ENCODE measurements at regions not wholly inside any gene's neighbourhood (a gene's known extent, or its start where the extent isn't known, plus 50 kb on each side); places are given as distances from the start of the nearest gene placed in this dataset.
A peak's percentile ranks its signal among the peaks of the same experiment; 100 is the strongest.
"Not testable (repeated sequence)": the region's sequence is repeated elsewhere in the genome, so short reads cannot be mapped to it uniquely, and the experiment has no call there.

GRCh38 chr5:162209005-162209605 is 141.5 kb downstream of the GABRG2 start:
- peak; percentile 28 for DNase-seq

DNA sequence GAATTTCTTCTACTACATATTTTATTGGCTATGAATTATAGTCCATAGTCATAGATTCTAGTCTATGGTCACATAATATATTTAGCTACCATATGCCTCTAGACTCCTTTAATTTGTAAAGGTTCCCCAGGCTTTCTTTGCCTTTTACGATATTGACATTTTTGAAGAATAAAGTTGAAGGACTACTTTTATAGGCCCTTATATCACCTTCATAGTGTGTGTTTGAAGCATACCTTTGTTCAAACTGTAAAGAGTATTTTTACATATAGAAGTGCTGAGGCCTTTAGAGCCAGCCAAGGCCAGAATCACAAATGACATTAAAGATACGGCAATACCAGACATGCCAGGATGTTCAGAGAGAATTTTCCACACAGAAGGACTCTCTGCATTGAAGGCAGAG is 147.0 kb downstream of the GABRG2 start:
- DNase-seq: no peak

GRCh38 chr5:162217037-162217436 is 149.5 kb downstream of the GABRG2 start:
- DNase-seq: no peak

- DNase-seq: no peak
These were observed 154.3 kb downstream of the GABRG2 start for GRCh38 chr5:162221910-162222309.

- no peak for DNase-seq
These were observed 159.5 kb downstream of the GABRG2 start for GRCh38 chr5:162227075-162227474.

DNA sequence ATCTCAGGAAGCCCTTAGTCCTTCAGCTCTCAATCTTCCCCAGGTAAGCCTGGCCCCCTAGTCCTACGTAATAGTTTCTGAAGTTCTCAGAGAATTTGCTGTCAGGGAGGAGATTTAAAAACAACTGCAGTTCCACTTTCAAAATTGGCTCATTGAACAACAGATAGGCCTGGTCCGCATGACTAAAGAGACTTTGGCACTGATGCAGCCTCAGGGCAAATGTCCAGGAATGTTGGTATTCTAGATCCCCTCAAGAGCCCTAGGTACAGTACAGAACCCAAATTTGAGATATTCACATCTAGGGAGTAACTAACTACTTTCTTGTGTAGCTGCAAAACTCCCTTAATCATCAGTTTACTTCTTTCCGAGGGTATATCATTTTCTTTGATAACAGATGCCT is 162.8 kb downstream of the GABRG2 start:
- DNase-seq: no peak

DNA sequence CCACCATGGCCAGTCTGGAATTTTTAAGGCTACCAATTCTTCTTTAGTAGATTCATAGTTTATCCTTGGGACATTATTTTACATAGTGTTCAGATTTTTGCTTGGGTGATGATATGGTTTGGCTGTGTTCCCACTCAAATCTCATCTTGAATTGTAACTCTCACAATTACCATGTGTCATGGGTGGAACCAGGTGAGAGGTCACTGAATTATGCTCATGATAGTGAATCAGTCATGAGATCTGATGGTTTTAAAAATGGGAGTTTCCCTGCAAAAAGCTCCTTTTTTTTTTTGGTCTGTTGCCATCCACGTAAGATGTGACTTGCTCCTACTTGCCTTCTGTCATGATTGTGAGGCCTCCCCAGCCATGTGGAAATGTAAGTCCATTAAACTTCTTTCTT is 163.9 kb downstream of the GABRG2 start:
- DNase-seq: no peak

GRCh38 chr5:162240734-162241133 is 173.2 kb downstream of the GABRG2 start:
- DNase-seq: no peak

DNA sequence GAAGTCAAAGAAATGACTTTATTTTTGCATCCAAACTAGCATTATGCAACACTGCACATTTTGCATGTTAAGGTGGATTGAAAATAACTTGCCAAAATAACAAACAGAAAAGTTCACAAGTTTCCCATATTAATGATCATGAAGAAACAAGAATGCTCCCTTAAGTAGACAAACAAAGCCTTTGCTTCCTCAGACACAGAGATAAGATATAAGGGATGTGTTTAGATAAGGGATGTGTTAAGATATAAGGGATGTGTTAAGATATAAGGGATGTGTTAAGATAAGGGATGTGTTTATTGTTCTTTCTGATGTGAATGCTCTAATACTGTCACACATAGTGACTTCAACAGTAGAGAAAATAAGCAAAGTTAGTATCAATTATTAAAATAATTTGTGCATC is 174.8 kb downstream of the GABRG2 start:
- DNase-seq: no peak

- DNase-seq: no peak
These were observed 176.1 kb downstream of the GABRG2 start for GRCh38 chr5:162243651-162244050.

DNA sequence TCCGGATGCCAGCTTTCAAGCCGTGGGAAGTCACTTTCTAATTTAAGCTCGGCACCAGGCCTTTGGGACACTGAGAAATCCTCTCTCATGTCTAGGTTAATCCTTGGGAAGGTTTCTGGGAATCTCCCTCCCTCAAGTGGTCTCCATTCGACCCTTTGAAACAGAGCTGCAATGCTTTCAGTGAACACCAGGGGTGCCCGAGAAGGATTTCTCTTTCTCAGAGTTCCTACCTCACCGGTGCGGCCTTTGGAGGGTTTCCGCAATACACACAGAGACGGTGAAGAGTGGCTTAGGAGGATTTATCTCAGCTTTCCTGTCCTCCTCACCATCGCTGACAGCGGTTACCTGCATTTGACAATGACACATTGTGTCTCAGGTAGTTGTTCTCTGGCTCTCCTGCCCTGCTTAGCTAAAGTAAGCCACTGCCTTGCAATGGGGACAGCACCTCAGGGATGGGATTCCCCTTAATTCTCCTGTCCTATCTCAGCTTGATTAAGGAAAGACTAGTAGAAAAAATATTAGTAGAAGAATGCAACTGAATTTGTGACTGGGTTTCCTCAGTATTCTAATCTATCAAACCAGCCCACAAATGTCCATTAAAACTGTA is 180.6 kb downstream of the GABRG2 start:
- no peak for DNase-seq

DNA sequence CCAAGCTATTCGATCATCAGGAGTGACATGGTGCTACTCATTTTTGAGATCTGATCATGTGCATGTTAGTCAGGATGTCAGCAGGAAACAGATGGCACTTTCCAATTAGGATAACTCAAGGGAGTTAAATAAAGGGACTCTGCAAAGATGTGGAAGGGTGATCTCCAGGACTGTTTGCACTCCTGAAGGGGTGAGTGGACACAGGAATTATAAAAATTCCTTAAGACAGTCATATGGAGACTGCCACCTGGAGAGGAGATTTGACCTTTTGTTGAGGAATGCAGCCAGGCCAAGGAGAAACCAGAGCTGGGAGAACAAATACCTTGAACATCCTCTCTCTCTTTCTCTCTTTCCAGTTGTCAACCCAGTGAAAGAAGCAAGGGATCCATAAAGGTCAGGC is 189.1 kb downstream of the GABRG2 start:
- no peak for DNase-seq

DNA sequence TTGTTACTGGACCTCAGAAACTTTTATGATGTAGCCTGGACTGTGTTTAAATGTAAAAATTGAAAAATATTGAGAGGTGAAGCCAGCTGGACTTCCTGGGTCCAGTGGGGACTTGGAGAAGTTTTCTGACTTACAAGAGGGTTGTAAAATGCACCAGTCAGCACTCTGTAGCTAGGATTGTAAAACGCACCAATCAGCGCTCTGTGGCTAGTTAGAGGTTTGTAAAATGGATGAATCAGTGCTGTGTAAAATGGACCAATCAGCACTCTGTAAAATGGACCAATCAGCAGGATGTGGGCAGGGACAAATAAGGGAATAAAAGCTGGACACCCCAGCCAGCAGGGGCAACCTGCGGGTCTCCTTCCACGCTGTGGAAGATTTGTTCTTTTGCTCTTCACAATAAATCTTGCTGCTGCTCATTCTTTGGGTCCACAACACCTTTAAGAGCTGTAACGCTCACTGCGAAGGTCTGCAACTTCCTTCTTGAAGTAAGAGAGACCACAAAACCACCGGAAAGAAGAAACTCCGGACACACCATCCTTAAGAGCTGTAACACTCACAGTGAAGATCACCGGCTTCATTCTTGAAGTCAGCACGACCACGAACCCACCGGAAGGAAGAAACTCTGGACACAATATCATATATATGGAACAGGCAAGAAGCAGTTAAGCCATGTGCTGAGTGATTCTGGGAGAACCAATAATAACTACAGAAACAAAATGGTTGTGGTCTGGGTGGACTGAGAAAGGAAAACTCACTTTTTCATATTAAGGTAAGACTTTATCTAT is 201.3 kb downstream of the GABRG2 start:
- no peak for DNase-seq

DNA sequence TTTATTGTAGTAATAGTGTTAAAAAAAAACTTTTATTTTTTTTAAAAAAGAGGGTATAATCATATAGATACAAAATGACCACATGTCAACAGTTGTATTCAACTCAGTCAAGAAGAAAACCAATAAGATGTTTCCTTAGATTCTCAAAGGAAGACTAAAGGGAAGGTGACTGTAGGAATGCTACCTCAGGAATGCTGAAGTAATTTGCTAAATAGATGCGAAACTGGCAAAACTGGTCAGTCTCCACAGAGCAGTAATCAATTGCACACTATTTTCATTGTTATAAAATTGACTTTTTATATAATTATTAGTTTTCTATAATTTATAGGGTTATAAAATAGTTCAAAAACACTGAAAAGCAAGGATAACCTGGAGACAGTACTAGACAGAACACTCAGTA is 204.8 kb downstream of the GABRG2 start:
- no peak for DNase-seq

DNA sequence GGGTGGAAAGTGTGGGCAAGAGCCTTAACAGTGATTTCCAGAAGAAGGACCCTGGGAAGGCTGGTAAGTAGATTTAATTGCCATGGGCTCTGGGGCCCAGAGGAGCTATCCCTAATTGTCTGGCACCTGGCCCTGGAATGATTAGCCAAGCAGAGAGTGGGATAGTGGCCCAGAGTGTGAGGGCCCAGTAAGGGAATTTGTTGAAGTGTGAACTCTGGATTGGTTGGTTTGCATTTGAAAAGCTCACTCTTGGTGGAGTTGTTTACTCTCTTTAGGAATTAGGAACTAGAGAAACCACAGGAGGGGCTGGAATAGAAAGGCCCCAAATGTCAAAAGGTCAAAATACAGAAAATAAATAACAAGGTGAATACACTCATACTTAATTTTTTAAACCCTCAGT is 207.1 kb downstream of the GABRG2 start:
- DNase-seq: no peak

- not testable (repeated sequence) for DNase-seq
These were observed 207.8 kb downstream of the GABRG2 start for GRCh38 chr5:162275387-162275786.

GRCh38 chr5:162282191-162282590 is 214.6 kb downstream of the GABRG2 start:
- no peak for DNase-seq

- no peak for DNase-seq
These were observed 216.0 kb downstream of the GABRG2 start for GRCh38 chr5:162283609-162284008.

- no peak for DNase-seq
These were observed 221.2 kb downstream of the GABRG2 start for GRCh38 chr5:162288647-162289296.

DNA sequence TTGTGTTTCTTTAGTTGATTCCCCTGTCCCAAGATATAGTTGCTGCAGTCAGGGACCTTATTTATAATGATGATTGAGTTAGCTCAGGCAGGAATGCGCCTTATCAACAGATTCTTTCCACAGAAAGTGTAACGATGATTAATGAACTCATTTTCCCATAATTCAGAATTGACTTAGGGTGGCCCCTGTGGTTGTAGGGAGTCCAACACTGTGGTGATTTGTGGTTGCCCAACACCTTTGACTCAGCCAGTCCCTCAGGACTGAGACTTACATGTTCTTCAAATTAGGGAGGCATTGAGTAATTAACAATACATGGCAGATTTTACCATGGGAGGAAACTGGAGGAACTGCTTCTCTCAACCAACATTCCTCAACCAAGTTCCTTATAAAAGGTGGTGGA is 221.9 kb downstream of the GABRG2 start:
- DNase-seq: no peak

GRCh38 chr5:162299793-162300192 is 232.2 kb downstream of the GABRG2 start:
- no peak for DNase-seq

DNA sequence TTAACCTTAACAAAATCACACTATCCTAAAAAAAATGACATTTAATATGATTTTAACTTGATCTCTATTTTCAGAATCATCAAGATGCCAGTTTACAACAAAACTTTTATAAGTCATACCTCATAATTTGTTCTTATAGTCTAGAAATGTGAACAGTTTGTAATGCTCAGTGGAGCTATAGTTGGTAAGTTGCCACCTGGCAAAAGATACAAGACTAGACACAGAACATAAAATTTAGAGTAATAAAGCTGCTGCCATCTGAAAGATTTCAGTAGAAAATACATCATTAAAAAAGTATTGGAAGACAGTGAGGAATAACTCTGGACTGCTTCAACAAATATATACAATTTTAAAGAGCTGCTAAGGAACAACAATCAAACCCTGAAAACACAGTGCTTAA is 233.8 kb downstream of the GABRG2 start:
- no peak for DNase-seq

- no peak for DNase-seq
These were observed 255.9 kb downstream of the GABRG2 start for GRCh38 chr5:162323466-162323865.

DNA sequence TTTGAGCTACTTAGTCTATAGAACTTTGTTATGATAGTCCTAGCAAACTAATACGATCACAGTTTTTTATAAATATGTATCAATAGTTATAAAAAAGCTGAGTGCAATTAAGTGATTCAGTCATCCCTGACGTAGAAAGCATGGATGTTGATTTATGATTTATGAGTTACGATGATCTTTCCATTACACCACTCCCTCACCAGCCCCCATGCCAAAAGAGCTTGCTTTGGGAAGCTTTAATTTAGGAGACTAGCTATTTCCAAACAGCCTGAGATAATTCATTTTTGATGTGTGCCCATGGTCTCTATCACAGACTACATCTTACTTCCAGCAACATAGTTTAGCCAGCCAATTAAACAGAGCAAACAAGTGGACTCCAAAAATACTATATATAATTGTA is 256.8 kb downstream of the GABRG2 start:
- DNase-seq: no peak

Measured in activated CD4-positive, alpha-beta T cell treated with anti-CD3 and anti-CD28 coated beads, Interleukin-10, Interleukin-2, amounts not matched to agents 100 ng/mL and 50 ng/mL, durations not matched to agents 16 hours and 8 hours (primary cell).